Activated T-helper 2 cell treated with anti-CD3 and anti-CD28 coated beads, Interferon-gamma antibody, Interleukin-2, Interleukin-4, amounts not matched to agents 10 μg/mL and 5 μg/mL and 100 μg/mL, durations not matched to agents 14 hours and 24 hours and 36 hours (primary cell): ENCODE measurements at regions not wholly inside any gene's neighbourhood (a gene's known extent, or its start where the extent isn't known, plus 50 kb on each side); places are given as distances from the start of the nearest gene placed in this dataset.

ENCODE experiments used
- DNase-seq: peaks from one replicate; pipeline ENCODE4 v3.0.0; 2021; ENCODE audit warnings: low spot score
- H3K27ac Mint-ChIP-seq: one replicate; pipeline ENCODE4 v1.8.0; 2021; ENCODE audit warnings: mixed read lengths
- H3K27me3 Mint-ChIP-seq: one replicate; pipeline ENCODE4 v1.8.0; 2021; ENCODE audit warnings: low read depth, mixed read lengths
- H3K36me3 Mint-ChIP-seq: one replicate; pipeline ENCODE4 v1.8.0; 2021; ENCODE audit warnings: low read depth, mixed read lengths
- H3K4me1 Mint-ChIP-seq: one replicate; pipeline ENCODE4 v1.8.0; 2021; ENCODE audit warnings: low read depth, mixed read lengths
- H3K4me3 Mint-ChIP-seq: one replicate; pipeline ENCODE4 v1.8.0; 2021; ENCODE audit warnings: low read depth, mild to moderate bottlenecking, moderate library complexity, mixed read lengths
- H3K9me3 Mint-ChIP-seq: one replicate; pipeline ENCODE4 v1.8.0; 2021; ENCODE audit warnings: mixed read lengths
- intact Hi-C: fragments of 100-400 bp; cut with micrococcal nuclease; formaldehyde crosslinking; loops from one replicate; pipeline ENCODE4 v1.15.1; 2023

DNA sequence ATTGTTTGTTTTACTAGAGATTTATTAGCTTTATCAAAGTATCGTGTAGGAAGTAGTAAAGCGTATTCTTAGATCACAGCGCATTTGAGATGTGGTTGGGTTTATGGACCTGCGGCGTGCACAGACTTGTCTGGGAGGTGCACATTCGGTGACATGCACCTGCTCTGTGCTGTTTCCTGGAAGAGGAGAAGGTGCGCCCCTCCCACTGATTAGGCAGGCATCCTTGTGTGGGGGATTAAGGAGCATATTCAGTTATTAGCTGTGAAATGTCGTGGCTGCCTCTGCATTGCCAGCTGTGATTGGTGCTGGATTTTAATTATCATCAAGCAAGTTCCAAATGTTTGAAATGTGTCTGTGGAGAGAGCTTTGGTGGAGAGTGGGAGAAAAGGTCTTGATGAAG, 903.8 kb upstream of the RBFOX1 start:
- Mint-ChIP-seq H3K4me1 (no peaks in the 10 kb centered on the region), H3K27ac (no peak overlapping the region), H3K9me3 (peaks cover 41% of the 10 kb centered on the region), H3K27me3 (no peaks in the 10 kb centered on the region), H3K36me3 (no peaks in the 10 kb centered on the region), H3K4me3 (no peak overlapping the region)
- intact Hi-C loops, result no loop called here
- no peak for DNase-seq

DNA sequence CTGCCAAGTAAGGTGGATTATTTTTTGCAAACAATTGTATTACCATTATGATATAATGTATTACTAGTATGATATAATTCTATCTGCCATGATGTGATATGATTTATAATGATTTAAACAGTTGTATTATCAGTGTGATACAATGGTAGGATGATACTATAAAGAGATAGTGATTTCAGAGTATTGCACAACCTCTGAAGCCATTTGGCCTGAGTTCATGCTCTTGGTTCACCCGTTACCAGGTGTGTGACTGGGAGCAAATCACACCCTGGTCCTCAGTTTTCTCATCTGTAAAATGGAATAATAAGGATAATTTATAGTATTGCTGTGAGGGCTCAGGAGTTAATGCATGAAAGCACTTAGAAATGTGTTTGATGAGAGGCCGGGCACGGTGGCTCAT, 905.0 kb upstream of the RBFOX1 start:
- Mint-ChIP-seq H3K27ac (no peak overlapping the region), H3K9me3 (peaks cover 48% of the 10 kb centered on the region), H3K4me1 (no peaks in the 10 kb centered on the region), H3K36me3 (no peaks in the 10 kb centered on the region), H3K27me3 (no peaks in the 10 kb centered on the region), H3K4me3 (no peak overlapping the region)
- intact Hi-C loops, result no loop called here
- DNase-seq, result no peak

DNA sequence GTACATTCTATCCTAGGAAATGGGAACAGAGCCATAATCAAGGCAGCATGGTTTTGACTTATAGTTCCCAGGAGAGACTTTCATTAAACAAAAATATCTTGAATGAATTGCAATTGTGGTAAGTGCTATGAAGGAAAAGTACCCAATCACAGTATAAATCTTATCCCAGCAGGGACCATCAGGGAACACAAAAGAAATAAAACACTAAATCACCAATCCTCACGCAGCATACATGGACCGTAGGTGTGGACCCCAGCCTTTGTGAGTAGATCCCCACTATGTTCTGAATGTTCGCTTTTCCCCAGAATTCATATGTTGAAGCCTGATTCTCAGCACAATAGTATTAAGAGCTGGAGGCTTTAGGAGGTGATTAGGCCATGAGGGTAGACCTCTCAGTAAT, 925.0 kb upstream of the RBFOX1 start:
- H3K4me1 Mint-ChIP-seq, result no peaks in the 10 kb centered on the region
- H3K36me3 Mint-ChIP-seq, result no peaks in the 10 kb centered on the region
- no peaks in the 10 kb centered on the region for H3K27me3 Mint-ChIP-seq
- H3K4me3 Mint-ChIP-seq, result no peak overlapping the region
- DNase-seq, result no peak
- no peak overlapping the region for H3K27ac Mint-ChIP-seq
- intact Hi-C loops, result no loop called here
- peaks cover 29% of the 10 kb centered on the region for H3K9me3 Mint-ChIP-seq

DNA sequence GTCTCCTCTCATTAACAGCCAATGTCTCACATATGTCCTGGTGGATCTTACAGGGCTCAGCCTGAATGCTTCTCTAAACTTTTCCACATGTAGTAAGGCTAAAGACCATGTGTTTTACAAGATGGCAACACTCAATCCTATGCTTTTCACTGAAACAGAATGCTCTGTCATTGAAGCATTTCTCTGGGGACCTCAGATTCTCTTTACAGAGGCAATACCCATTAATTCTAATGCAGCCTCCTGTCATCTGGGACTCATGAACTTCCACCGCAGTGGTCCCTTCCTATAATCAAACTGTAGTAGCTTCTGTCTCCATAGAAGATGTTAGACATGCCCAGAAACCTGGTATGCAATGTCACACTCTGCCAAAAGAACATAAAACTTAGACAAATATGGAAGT, 926.6 kb upstream of the RBFOX1 start:
- intact Hi-C loops, result no loop called here
- DNase-seq, result no peak
- H3K27me3 Mint-ChIP-seq, result no peaks in the 10 kb centered on the region
- H3K4me3 Mint-ChIP-seq, result no peak overlapping the region
- H3K36me3 Mint-ChIP-seq, result no peaks in the 10 kb centered on the region
- no peak overlapping the region for H3K27ac Mint-ChIP-seq
- no peaks in the 10 kb centered on the region for H3K4me1 Mint-ChIP-seq
- H3K9me3 Mint-ChIP-seq, result peaks cover 42% of the 10 kb centered on the region

DNA sequence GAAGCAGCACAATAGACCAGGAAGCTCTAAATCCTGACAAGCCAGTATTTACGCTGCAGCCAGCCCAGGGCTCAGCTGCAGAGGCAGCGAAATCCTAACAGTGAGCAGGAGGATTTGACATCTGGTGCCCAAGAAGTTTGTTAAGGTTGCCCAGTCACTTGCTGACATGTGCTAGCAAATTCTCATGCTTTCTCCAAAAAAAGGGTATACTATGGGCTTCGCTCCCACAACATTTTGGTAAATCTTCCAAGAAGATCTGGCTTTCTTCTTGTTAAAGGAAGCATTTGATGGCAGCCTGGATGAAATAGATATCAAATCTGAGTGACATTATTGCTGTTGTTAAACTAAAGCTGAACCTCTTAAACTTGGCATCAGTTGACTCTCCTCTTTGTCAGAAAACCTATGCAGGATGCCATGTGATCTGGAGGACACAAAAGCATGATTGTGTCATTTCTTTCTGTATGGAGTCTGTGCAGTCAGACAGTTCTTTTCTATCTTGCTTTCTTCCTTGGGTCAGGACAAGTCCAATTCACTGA, 949.7 kb upstream of the RBFOX1 start:
- H3K9me3 Mint-ChIP-seq, result peaks cover 35% of the 10 kb centered on the region
- H3K4me3 Mint-ChIP-seq, result no peak overlapping the region
- no peaks in the 10 kb centered on the region for H3K36me3 Mint-ChIP-seq
- H3K4me1 Mint-ChIP-seq, result no peaks in the 10 kb centered on the region
- H3K27me3 Mint-ChIP-seq, result no peaks in the 10 kb centered on the region
- DNase-seq, result no peak
- intact Hi-C loops, result no loop called here
- H3K27ac Mint-ChIP-seq, result no peak overlapping the region

DNA sequence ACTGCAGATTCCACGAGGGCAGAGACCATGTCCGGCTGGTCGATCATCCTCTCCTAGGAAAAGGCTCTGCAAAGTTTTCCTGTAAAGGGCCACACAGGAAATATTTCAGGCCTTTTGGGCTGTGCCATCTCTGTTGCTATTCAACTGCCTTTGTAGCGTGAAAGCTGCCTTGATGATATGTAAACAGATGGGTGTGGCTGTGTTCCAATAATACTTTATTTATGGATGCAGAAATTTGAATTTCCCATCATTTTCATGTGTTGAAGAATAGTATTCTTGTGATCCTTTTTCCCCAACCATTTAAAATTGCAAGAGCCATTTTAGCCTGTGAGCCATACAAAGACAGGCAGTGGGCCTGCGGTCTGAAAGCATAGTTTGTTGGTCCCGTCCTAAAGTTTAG, 950.7 kb upstream of the RBFOX1 start:
- H3K36me3 Mint-ChIP-seq, result no peaks in the 10 kb centered on the region
- H3K9me3 Mint-ChIP-seq, result peaks cover 28% of the 10 kb centered on the region

DNA sequence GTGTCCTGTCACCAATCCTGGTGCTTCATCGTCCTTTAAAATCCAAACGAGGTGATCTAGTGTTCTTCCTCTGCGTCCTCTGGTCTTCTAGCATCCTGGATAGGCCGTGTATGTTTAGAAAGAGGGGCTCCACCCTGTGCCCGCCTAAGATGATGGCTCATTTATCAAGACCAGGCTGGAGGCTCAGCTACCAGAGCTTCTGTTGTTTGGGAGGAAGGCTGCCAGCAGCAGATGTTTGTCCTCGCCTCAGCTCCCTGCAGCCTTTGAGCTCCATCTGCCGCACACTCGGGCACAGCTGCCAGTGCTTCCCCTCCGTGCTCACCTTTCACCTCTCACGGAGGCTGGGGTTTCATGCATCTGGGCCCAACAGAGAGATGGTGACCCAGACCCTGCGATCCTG, 954.7 kb upstream of the RBFOX1 start:
- intact Hi-C loops, result no loop called here
- H3K9me3 Mint-ChIP-seq, result peaks cover 19% of the 10 kb centered on the region
- H3K27ac Mint-ChIP-seq, result no peak overlapping the region
- H3K4me1 Mint-ChIP-seq, result no peaks in the 10 kb centered on the region
- no peak for DNase-seq
- no peaks in the 10 kb centered on the region for H3K36me3 Mint-ChIP-seq
- no peaks in the 10 kb centered on the region for H3K27me3 Mint-ChIP-seq
- H3K4me3 Mint-ChIP-seq, result no peak overlapping the region

More for the DNA sequence above, 950.7 kb upstream of the RBFOX1 start:
- H3K27me3 Mint-ChIP-seq, result no peaks in the 10 kb centered on the region
- H3K27ac Mint-ChIP-seq, result no peak overlapping the region
- intact Hi-C loops, result no loop called here
- no peak for DNase-seq
- no peaks in the 10 kb centered on the region for H3K4me1 Mint-ChIP-seq
- no peak overlapping the region for H3K4me3 Mint-ChIP-seq

DNA sequence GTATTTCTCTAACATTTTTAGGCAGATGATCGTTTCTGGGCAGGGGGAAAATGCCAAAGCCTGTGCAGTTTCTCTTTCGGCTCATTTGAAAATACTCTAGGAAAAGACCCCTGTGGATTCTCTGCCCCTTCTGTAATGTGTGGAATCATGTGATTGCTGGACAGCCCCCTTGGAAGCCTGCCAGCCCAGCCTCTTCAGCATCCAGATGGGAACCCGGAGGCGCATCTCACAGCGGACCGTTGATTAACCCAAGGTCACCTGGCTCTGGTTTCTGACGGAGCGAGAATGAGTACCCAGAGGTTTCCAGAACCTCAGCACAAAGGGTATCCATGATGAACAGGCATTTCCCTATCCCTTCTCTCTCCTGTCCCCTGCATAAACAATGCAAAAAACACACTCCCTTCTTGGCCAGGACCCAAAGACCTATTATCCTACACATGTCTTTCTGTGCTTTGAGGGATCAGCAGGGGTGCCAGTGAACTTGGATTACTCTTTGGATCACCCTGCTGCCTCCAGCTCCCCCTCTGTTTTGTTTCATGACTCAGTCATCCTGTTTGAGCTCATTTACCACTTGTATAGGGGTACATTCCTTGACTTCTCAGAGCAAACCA, 957.1 kb upstream of the RBFOX1 start:
- H3K27ac Mint-ChIP-seq, result no peak overlapping the region
- H3K4me3 Mint-ChIP-seq, result no peak overlapping the region
- no peak for DNase-seq
- H3K9me3 Mint-ChIP-seq, result peaks cover 12% of the 10 kb centered on the region
- no peaks in the 10 kb centered on the region for H3K27me3 Mint-ChIP-seq
- no peaks in the 10 kb centered on the region for H3K4me1 Mint-ChIP-seq
- H3K36me3 Mint-ChIP-seq, result no peaks in the 10 kb centered on the region
- intact Hi-C loops, result no loop called here

DNA sequence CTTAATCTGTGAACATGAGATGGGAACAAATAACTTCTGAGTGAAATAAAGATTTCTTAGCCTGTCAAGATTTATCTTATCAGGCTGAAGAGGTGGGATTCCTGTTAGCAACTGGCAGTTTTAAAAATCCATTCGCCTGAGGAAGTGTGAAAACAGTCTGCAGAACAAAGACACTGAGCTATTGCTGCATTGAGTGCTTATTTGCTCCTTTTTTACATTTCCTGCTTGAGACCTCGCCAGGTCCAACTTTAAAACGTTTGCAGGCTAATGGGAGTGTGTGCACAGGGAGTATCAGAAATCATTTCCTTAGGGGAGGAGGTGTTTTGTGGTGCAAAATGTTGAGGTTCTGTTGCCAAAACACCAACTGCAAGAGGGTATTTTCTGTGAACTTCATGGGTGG, 957.8 kb upstream of the RBFOX1 start:
- Mint-ChIP-seq H3K4me3 (no peak overlapping the region), H3K4me1 (no peaks in the 10 kb centered on the region), H3K36me3 (no peaks in the 10 kb centered on the region), H3K27me3 (no peaks in the 10 kb centered on the region), H3K9me3 (peaks cover 17% of the 10 kb centered on the region), H3K27ac (no peak overlapping the region)
- DNase-seq, result no peak
- intact Hi-C loops, result no loop called here

DNA sequence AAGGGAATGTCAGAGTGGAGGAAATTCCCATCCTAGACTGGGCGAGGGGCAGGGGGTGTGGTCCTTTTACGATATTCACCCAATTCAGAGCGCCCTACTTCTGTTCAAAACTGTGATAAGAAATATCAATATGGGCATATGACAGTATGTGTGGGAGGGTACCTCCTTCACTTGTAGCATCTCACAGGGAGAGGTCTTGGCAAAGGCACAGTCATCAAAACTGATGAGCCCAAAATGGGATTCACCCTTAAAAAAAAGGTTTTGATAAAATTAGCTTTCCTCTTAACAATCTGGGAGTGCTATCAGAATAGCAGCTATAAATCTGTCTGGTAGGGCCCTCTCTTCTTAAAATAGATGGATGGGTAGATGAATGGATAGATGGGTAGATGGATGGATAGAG, 967.8 kb upstream of the RBFOX1 start:
- DNase-seq, result no peak
- H3K4me1 Mint-ChIP-seq, result no peaks in the 10 kb centered on the region
- intact Hi-C loops, result no loop called here
- H3K36me3 Mint-ChIP-seq, result no peaks in the 10 kb centered on the region
- peaks cover 63% of the 10 kb centered on the region for H3K9me3 Mint-ChIP-seq
- no peaks in the 10 kb centered on the region for H3K27me3 Mint-ChIP-seq
- H3K4me3 Mint-ChIP-seq, result no peak overlapping the region
- no peak overlapping the region for H3K27ac Mint-ChIP-seq

DNA sequence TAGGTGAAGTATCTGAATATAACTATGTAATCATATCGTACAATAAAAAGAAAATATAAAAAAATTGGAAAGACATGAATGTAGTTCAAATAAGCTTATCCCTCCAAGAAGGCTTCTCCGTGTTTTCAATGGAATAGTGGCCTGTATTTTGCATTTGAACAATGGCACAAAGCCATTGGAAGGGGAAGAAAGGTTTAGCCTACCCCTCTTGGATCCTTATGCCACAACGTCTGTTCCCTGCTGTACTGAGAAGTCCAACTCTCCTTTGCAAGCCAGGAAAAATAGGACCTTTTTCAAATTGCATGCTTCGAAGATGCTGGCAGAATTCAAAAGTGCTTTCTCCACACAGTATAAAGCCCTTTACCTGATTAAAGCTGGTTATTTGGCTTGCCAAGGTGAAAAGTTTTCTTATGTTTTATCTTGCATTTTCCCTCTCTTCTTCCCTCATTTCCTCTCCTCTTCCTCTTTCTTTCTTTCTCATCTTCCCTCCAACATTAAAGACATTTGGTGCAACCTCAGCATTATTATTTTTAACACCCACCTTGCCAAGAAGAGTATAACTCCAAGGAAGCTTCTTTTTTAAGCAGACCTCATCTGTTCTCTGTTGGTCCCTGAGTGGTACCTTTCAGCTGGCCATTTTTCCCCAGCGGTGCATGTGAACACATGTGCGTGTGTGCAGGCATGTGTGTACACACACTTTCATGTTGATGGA, 968.6 kb upstream of the RBFOX1 start:
- intact Hi-C loops, result no loop called here
- Mint-ChIP-seq H3K4me3 (no peak overlapping the region), H3K9me3 (peaks cover 56% of the 10 kb centered on the region), H3K36me3 (no peaks in the 10 kb centered on the region), H3K27me3 (no peaks in the 10 kb centered on the region), H3K27ac (no peak overlapping the region), H3K4me1 (no peaks in the 10 kb centered on the region)
- no peak for DNase-seq

DNA sequence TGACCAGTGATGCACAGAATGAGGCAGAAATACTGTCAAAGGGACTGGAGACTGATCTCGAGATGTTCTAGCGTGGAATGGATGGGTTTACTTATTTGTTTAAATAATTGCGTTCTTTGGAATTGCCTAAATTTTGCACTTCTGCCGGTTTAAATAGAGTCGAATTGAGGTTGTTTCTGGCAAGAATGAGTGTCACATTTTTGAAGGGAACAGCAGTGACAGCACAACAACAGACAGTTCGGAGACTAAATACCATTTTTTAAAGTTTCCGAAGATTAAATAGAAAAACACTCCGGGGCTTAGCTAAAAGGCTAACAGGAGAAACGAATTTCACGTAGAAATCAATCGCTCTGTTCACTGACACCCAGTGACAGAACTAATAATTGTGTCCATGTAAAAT, 969.2 kb upstream of the RBFOX1 start:
- no peak for DNase-seq
- no peak overlapping the region for H3K4me3 Mint-ChIP-seq
- no peaks in the 10 kb centered on the region for H3K36me3 Mint-ChIP-seq
- H3K9me3 Mint-ChIP-seq, result peaks cover 52% of the 10 kb centered on the region
- intact Hi-C loops, result no loop called here
- H3K4me1 Mint-ChIP-seq, result no peaks in the 10 kb centered on the region
- no peaks in the 10 kb centered on the region for H3K27me3 Mint-ChIP-seq
- H3K27ac Mint-ChIP-seq, result no peak overlapping the region

DNA sequence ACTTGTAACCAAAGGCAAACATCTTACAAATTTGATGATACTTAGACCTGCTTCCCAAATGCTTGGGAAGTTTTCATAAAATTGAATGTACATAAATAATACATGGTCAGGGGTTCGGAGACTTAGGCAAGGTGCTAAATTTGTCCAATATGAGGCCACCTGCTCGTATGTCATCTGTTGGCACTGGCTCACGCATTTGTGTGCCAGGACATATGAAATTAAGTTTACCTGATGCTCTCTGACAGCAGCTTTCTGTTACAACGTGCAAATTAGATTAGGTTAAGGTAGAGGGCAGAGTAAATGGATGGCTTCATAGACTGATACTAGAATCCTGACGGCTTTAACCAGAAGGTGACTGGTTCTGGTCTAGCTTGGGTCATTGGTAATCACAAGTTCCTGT, 970.3 kb upstream of the RBFOX1 start:
- Mint-ChIP-seq H3K9me3 (peaks cover 46% of the 10 kb centered on the region), H3K4me1 (no peaks in the 10 kb centered on the region), H3K27me3 (no peaks in the 10 kb centered on the region), H3K4me3 (no peak overlapping the region), H3K36me3 (no peaks in the 10 kb centered on the region), H3K27ac (no peak overlapping the region)
- intact Hi-C loops, result no loop called here
- no peak for DNase-seq
